H9 (cell line): ENCODE measurements at regions not wholly inside any gene's neighbourhood (a gene's known extent, or its start where the extent isn't known, plus 50 kb on each side); places are given as distances from the start of the nearest gene placed in this dataset.

ENCODE experiments used
- DNase-seq: peaks from one replicate; pipeline ENCODE4 v3.0.0-alpha.2; 2017
- H2AFZ ChIP-seq: one replicate; pipeline ENCODE4 v1.6.1; 2013; ENCODE audit warnings: mild to moderate bottlenecking, low read length, control low read depth, moderate library complexity
- H2AK5ac ChIP-seq: 2 replicates; pipeline ENCODE4 v1.6.1; 2013; ENCODE audit warnings: low read length, control low read depth, mixed read lengths; ENCODE audit not compliant: insufficient read length
- H2BK120ac ChIP-seq: one replicate; pipeline ENCODE4 v1.6.1; 2013; ENCODE audit warnings: low read depth, mild to moderate bottlenecking, low read length, control low read depth, inconsistent platforms; ENCODE audit not compliant: poor library complexity, severe bottlenecking
- H2BK12ac ChIP-seq: 2 replicates; pipeline ENCODE4 v1.6.1; 2013; ENCODE audit warnings: low read length, control low read depth, mixed read lengths, low read depth; ENCODE audit not compliant: insufficient read length
- H2BK15ac ChIP-seq: 2 replicates; pipeline ENCODE4 v1.6.1; 2013; ENCODE audit warnings: low read depth, low read length, control low read depth
- H2BK20ac ChIP-seq: one replicate; pipeline ENCODE4 v1.6.1; 2013; ENCODE audit warnings: low read depth, mild to moderate bottlenecking, low read length, control low read depth, inconsistent platforms; ENCODE audit not compliant: poor library complexity, severe bottlenecking
- H2BK5ac ChIP-seq: 2 replicates; pipeline ENCODE4 v1.6.1; 2013; ENCODE audit warnings: low read length, control low read depth, mixed read lengths; ENCODE audit not compliant: insufficient read length
- H3K14ac ChIP-seq: 2 replicates; pipeline ENCODE4 v1.6.1; 2013; ENCODE audit warnings: low read length, control low read depth; ENCODE audit not compliant: insufficient read depth
- H3K18ac ChIP-seq: 2 replicates; pipeline ENCODE4 v1.6.1; 2013; ENCODE audit warnings: low read depth, mild to moderate bottlenecking, mixed read lengths, low read length, control low read depth; ENCODE audit not compliant: insufficient read length
- H3K23ac ChIP-seq: 2 replicates; pipeline ENCODE4 v1.6.1; 2013; ENCODE audit warnings: low read length, control low read depth, mixed read lengths, low read depth; ENCODE audit not compliant: insufficient read length
- H3K23me2 ChIP-seq: 2 replicates; pipeline ENCODE4 v1.6.1; 2013; ENCODE audit warnings: low read depth, mild to moderate bottlenecking, mixed read lengths, low read length, control low read depth; ENCODE audit not compliant: insufficient read length, poor library complexity, severe bottlenecking
- H3K27ac ChIP-seq: 2 replicates; pipeline ENCODE4 v1.5.1; 2013; ENCODE audit warnings: low read length, control low read depth, mixed read lengths, low read depth; ENCODE audit not compliant: insufficient read length
- H3K27me3 ChIP-seq: 2 replicates; pipeline ENCODE4 v1.6.1; 2013; ENCODE audit warnings: low read length, control low read depth, inconsistent platforms; ENCODE audit not compliant: insufficient read depth
- H3K4ac ChIP-seq: 2 replicates; pipeline ENCODE4 v1.6.1; 2013; ENCODE audit warnings: low read depth, mild to moderate bottlenecking, control low read depth, inconsistent platforms, low read length, moderate library complexity
- H3K4me1 ChIP-seq: 2 replicates; pipeline ENCODE4 v1.6.1; 2013; ENCODE audit warnings: low read length, control low read depth, inconsistent platforms; ENCODE audit not compliant: insufficient read depth
- H3K4me2 ChIP-seq: 2 replicates; pipeline ENCODE4 v1.6.1; 2013; ENCODE audit warnings: low read length, control low read depth, mixed read lengths; ENCODE audit not compliant: insufficient read length, insufficient read depth
- H3K56ac ChIP-seq: 2 replicates; pipeline ENCODE4 v1.6.1; 2013; ENCODE audit warnings: low read depth, mild to moderate bottlenecking, mixed read lengths, low read length, control low read depth; ENCODE audit not compliant: insufficient read length
- H3K79me1 ChIP-seq: 2 replicates; pipeline ENCODE4 v1.6.1; 2013; ENCODE audit warnings: low read depth, mild to moderate bottlenecking, moderate library complexity, low read length, control low read depth, inconsistent platforms; ENCODE audit not compliant: insufficient read depth, poor library complexity, severe bottlenecking
- H3K79me2 ChIP-seq: 2 replicates; pipeline ENCODE4 v1.6.1; 2013; ENCODE audit warnings: low read length, control low read depth, inconsistent platforms; ENCODE audit not compliant: insufficient read depth
- H3K9ac ChIP-seq: 2 replicates; pipeline ENCODE4 v1.6.1; 2013; ENCODE audit warnings: low read length, control low read depth, mixed read lengths; ENCODE audit not compliant: insufficient read length; ENCODE audit errors: extremely low read depth
- H3K9me3 ChIP-seq: one replicate; pipeline ENCODE4 v1.6.1; 2013; ENCODE audit warnings: low read depth, low read length, inconsistent platforms; ENCODE audit not compliant: control insufficient read depth
- H3T11ph ChIP-seq: one replicate; pipeline ENCODE4 v1.6.1; 2013; ENCODE audit warnings: mild to moderate bottlenecking, low read length, control low read depth, inconsistent platforms
- H4K20me1 ChIP-seq: one replicate; pipeline ENCODE4 v1.6.1; 2013; ENCODE audit not compliant: control insufficient read depth, insufficient read length, insufficient read depth
- H4K5ac ChIP-seq: 2 replicates; pipeline ENCODE4 v1.6.1; 2013; ENCODE audit warnings: low read depth, mild to moderate bottlenecking, mixed read lengths, low read length, control low read depth; ENCODE audit not compliant: insufficient read length
- H4K8ac ChIP-seq: replicated peaks from 2 replicates; pipeline ENCODE4 v1.6.1; 2013; ENCODE audit warnings: low read length, control low read depth, mixed read lengths, low read depth; ENCODE audit not compliant: insufficient read length
- H4K91ac ChIP-seq: 2 replicates; pipeline ENCODE4 v1.6.1; 2013; ENCODE audit warnings: low read depth, mild to moderate bottlenecking, moderate library complexity, mixed read lengths, low read length, control low read depth; ENCODE audit not compliant: insufficient read length
- H3K27ac Mint-ChIP-seq, 3 experiments: 2 replicates in 2 of 3; 3 replicates in 1 of 3; pipeline ENCODE4 v1.8.0; 2020 to 2021; ENCODE audit warnings: mixed read lengths in 3 of 3, mild to moderate bottlenecking in 1 of 3, moderate library complexity in 1 of 3
- H3K27me3 Mint-ChIP-seq: 2 replicates; pipeline ENCODE4 v1.8.0; 2021; ENCODE audit warnings: low read depth, mild to moderate bottlenecking, moderate library complexity, mixed read lengths
- H3K36me3 Mint-ChIP-seq, 3 experiments: 2 replicates in 2 of 3; 3 replicates in 1 of 3; pipeline ENCODE4 v1.8.0; 2020 to 2021; ENCODE audit warnings: low read depth in 3 of 3, mixed read lengths in 3 of 3; ENCODE audit not compliant: insufficient read depth in 1 of 3
- H3K4me1 Mint-ChIP-seq, 2 experiments: 2 replicates each; pipeline ENCODE4 v1.8.0; 2020; ENCODE audit warnings: mixed read lengths in 2 of 2
- H3K4me3 Mint-ChIP-seq, 2 experiments: 2 replicates in 1 of 2; 3 replicates in 1 of 2; pipeline ENCODE4 v1.8.0; 2020 to 2021; ENCODE audit warnings: mild to moderate bottlenecking in 2 of 2, mixed read lengths in 2 of 2, moderate library complexity in 1 of 2
- H3K9me3 Mint-ChIP-seq, 2 experiments: 2 replicates in 1 of 2; 3 replicates in 1 of 2; pipeline ENCODE4 v1.8.0; 2020; ENCODE audit warnings: mild to moderate bottlenecking in 2 of 2, mixed read lengths in 2 of 2, moderate library complexity in 1 of 2
- WGBS: extraction: QIAGEN DNeasy Blood & Tissue Kit; methylation state at CpG from one replicate; pipeline ENCODE4 v1.1.7; 2013; ENCODE audit warnings: missing lambda C conversion rate, low lambda C conversion rate, mixed read lengths; ENCODE audit not compliant: insufficient read length; ENCODE audit errors: extremely low coverage; 5-methylcytosine and 5-hydroxymethylcytosine counted together
- TF ChIP-seq, protein P1 (sequence below): fragments of 200-600 bp; sonication (generic); conservative IDR thresholded peaks from 3 replicates; pipeline ENCODE4 v1.8.0; 2021; ENCODE audit warnings: antibody characterized with exemption, mild to moderate bottlenecking

DNA sequence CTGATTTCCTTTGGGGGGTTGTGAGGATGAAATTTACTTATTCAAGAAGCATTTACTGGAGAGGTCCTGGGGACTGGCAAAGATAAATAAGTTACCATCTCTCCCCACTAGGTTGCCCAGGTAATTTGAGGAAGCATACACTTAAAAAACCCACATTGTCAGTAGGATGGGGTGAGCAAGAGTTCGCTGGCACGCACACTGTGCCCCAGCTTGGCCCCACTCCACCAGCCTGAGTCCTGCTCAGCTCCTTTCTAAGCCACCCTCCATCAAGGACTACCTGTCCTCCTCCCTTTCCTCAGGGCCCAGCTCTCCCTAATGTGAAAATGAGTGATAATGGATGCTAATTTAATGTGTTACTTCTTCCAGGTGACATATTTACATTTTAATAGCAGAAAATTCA lies 216.5 kb upstream of the PLET1 start:
- H4K91ac ChIP-seq, result no peak overlapping the region
- no peak for DNase-seq
- H2BK12ac ChIP-seq, result no peak overlapping the region
- Mint-ChIP-seq H3K9me3 (no peaks in the 10 kb centered on the region), H3K27me3 (peaks cover 7% of the 10 kb centered on the region), H3K36me3 (no peaks in the 10 kb centered on the region), H3K4me3 (no peak overlapping the region), H3K4me1 (peaks cover 4 to 8% of the 10 kb centered on the region in 2 experiments; a peak in 3 of 4 replicates), H3K27ac (no peak overlapping the region; a peak in 1 of 7 replicates)
- TF ChIP-seq, protein P1, sequence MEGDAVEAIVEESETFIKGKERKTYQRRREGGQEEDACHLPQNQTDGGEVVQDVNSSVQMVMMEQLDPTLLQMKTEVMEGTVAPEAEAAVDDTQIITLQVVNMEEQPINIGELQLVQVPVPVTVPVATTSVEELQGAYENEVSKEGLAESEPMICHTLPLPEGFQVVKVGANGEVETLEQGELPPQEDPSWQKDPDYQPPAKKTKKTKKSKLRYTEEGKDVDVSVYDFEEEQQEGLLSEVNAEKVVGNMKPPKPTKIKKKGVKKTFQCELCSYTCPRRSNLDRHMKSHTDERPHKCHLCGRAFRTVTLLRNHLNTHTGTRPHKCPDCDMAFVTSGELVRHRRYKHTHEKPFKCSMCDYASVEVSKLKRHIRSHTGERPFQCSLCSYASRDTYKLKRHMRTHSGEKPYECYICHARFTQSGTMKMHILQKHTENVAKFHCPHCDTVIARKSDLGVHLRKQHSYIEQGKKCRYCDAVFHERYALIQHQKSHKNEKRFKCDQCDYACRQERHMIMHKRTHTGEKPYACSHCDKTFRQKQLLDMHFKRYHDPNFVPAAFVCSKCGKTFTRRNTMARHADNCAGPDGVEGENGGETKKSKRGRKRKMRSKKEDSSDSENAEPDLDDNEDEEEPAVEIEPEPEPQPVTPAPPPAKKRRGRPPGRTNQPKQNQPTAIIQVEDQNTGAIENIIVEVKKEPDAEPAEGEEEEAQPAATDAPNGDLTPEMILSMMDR, result no peak
- no peak overlapping the region for H3K4ac ChIP-seq
- no peak overlapping the region for H3K27ac ChIP-seq
- H3T11ph ChIP-seq, result no peak overlapping the region
- H3K23me2 ChIP-seq, result no peaks in the 10 kb centered on the region
- no peak overlapping the region for H2AK5ac ChIP-seq
- H3K23ac ChIP-seq, result no peak overlapping the region
- no peak overlapping the region for H3K14ac ChIP-seq
- no peak overlapping the region for H3K9ac ChIP-seq
- no peaks in the 10 kb centered on the region for H3K79me1 ChIP-seq
- H3K56ac ChIP-seq, result no peak overlapping the region
- no peaks in the 10 kb centered on the region for H4K20me1 ChIP-seq
- H2BK20ac ChIP-seq, result no peak overlapping the region
- H2AFZ ChIP-seq, result no peak overlapping the region
- no peak overlapping the region for H3K18ac ChIP-seq
- no peak overlapping the region for H4K5ac ChIP-seq
- no peak overlapping the region for H2BK15ac ChIP-seq
- no peak overlapping the region for H2BK5ac ChIP-seq
- H2BK120ac ChIP-seq, result no peak overlapping the region
- no peaks in the 10 kb centered on the region for H3K9me3 ChIP-seq
- WGBS, result no CpG with 5 or more reads among the region's 2 CpGs
- no peak overlapping the region for H3K4me2 ChIP-seq
- H3K79me2 ChIP-seq, result no peaks in the 10 kb centered on the region
- H3K27me3 ChIP-seq, result no peaks in the 10 kb centered on the region; the same call in 1 of the 2 replicates
- peaks cover 3% of the 10 kb centered on the region; the same call in 1 of the 2 replicates for H3K4me1 ChIP-seq
- H4K8ac ChIP-seq, result no peak overlapping the region
